Neural cell (in vitro differentiated cells): ENCODE measurements at regions not wholly inside any gene's neighbourhood (a gene's known extent, or its start where the extent isn't known, plus 50 kb on each side); places are given as distances from the start of the nearest gene placed in this dataset.

Source experiments
- EZH2 ChIP-seq: fragments of 200-600, 300-800 bp; shearing (Covaris generic), sonication (generic); IDR thresholded peaks from 2 replicates; pipeline ENCODE4 v1.6.1; 2014; ENCODE audit warnings: antibody characterized with exemption, low read length, borderline replicate concordance, mild to moderate bottlenecking; ENCODE audit not compliant: insufficient read depth, poor library complexity, severe bottlenecking
- POLR2AphosphoS5 ChIP-seq: IDR thresholded peaks from 2 replicates; pipeline ENCODE4 v1.6.1; 2012
- RAD21 ChIP-seq: fragments of 450-650 bp; conservative IDR thresholded peaks from 2 replicates; pipeline ENCODE4 v1.6.1; 2014; ENCODE audit warnings: antibody characterized with exemption, mild to moderate bottlenecking, moderate library complexity
- TF ChIP-seq, protein P1 (sequence below): fragments of 450-650 bp; IDR thresholded peaks from 2 replicates; pipeline ENCODE4 v1.5.1; 2014; ENCODE audit warnings: antibody characterized with exemption, mild to moderate bottlenecking, moderate library complexity; ENCODE audit not compliant: poor library complexity, severe bottlenecking

DNA sequence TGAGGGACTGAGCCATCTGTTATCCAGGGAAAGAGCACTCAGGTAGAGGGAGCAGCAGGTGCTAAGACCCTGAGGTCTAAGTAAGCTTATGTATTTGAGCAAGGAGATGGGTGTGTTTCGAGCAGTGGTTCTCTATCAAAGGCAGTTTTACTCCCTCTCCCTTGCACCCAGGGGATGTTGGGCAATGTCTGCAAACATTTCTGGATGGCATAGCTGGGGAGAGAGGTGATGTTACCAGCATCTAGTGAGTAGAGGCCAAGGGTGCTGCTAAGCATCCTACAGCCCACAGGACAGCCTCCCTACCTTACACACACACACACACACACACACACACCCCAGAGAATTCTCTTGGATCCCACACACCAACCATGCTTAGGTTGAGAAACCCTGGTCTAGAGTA is 221.0 kb upstream of the PWP1 start:
- TF ChIP-seq EZH2 (no peak), POLR2AphosphoS5 (no peak), RAD21 (no peak)
- TF ChIP-seq, protein P1, sequence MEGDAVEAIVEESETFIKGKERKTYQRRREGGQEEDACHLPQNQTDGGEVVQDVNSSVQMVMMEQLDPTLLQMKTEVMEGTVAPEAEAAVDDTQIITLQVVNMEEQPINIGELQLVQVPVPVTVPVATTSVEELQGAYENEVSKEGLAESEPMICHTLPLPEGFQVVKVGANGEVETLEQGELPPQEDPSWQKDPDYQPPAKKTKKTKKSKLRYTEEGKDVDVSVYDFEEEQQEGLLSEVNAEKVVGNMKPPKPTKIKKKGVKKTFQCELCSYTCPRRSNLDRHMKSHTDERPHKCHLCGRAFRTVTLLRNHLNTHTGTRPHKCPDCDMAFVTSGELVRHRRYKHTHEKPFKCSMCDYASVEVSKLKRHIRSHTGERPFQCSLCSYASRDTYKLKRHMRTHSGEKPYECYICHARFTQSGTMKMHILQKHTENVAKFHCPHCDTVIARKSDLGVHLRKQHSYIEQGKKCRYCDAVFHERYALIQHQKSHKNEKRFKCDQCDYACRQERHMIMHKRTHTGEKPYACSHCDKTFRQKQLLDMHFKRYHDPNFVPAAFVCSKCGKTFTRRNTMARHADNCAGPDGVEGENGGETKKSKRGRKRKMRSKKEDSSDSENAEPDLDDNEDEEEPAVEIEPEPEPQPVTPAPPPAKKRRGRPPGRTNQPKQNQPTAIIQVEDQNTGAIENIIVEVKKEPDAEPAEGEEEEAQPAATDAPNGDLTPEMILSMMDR = no peak
